Endothelial cell of umbilical vein (primary cell): ENCODE measurements at regions not wholly inside any gene's neighbourhood (a gene's known extent, or its start where the extent isn't known, plus 50 kb on each side); places are given as distances from the start of the nearest gene placed in this dataset. TPM values are rescaled to one million over a fixed set of nuclear protein-coding genes. Genes with fewer than 3 reads are reported as not detected.

Experiments
- BruUV-seq: library from RNA; stranded (reverse); fragments of 400-500 nt; replicated peaks from 2 replicates; lab custom pipeline; 2021; lab: Mats Ljungman, UMichigan
- CTCF ChIA-PET: fragments of 300-600, 350-600 bp; sonication (Branson Sonifier 250); formaldehyde crosslinking; loops from one replicate; lab custom pipeline; 2021; ENCODE audit warnings: antibody characterized with exemption, inconsistent platforms; lab: Charles Lee
- POLR2A ChIA-PET: fragments of 300-600, 350-600 bp; sonication (Branson Sonifier 250); formaldehyde crosslinking; loops from one replicate; lab custom pipeline; 2021; ENCODE audit warnings: antibody characterized with exemption, inconsistent platforms; lab: Charles Lee
- DNase-seq: peaks from one replicate; pipeline ENCODE4 v3.0.0-alpha.2; 2011; ENCODE audit warnings: low read depth, low spot score
- FAIRE-seq: peaks from 2 replicates; lab custom pipeline; 2011; peaks lifted over from hg19 to GRCh38; lab: Jason Lieb, UNC
- H2AFZ ChIP-seq: 2 replicates; pipeline ENCODE4 v1.6.0; 2012; ENCODE audit warnings: low read depth, low read length, control low read depth, inconsistent platforms
- H3K27ac ChIP-seq: 2 replicates; pipeline ENCODE4 v1.5.1; 2011; ENCODE audit warnings: low read depth, mild to moderate bottlenecking, control low read depth, low read length, moderate library complexity; ENCODE audit not compliant: insufficient read depth
- H3K27me3 ChIP-seq, 2 experiments: 2 replicates each; pipeline versions ENCODE4 v1.6.0 to v1.6.1; 2011; ENCODE audit warnings: low read length in 2 of 2, mixed read lengths in 1 of 2; ENCODE audit not compliant: control insufficient read depth in 2 of 2, insufficient read depth in 2 of 2
- H3K36me3 ChIP-seq, 2 experiments: 2 replicates in 1 of 2; 3 replicates in 1 of 2; pipeline ENCODE4 v1.5.1; 2011; ENCODE audit warnings: low read length in 2 of 2, mild to moderate bottlenecking in 1 of 2, moderate library complexity in 1 of 2; ENCODE audit not compliant: control insufficient read depth in 2 of 2, insufficient read depth in 2 of 2; ENCODE audit errors: extremely low read depth in 1 of 2
- H3K4me1 ChIP-seq: 3 replicates; pipeline ENCODE4 v1.5.1; 2011; ENCODE audit warnings: mild to moderate bottlenecking, low read length; ENCODE audit not compliant: control insufficient read depth, insufficient read depth; ENCODE audit errors: extremely low read depth
- H3K4me2 ChIP-seq: 2 replicates; pipeline ENCODE4 v1.6.1; 2011; ENCODE audit warnings: low read length, control low read depth, mixed read lengths; ENCODE audit not compliant: insufficient read depth
- H3K4me3 ChIP-seq, 3 experiments: fragments of 200-600 bp in 1 of 3; sonication (generic), shearing (Covaris generic) in 1 of 3; replicated peaks in 1 of 3; 2 replicates each; pipeline ENCODE4 v1.5.1; 2011 to 2016; ENCODE audit warnings: control low read depth in 3 of 3, low read length in 3 of 3, mild to moderate bottlenecking in 2 of 3, inconsistent platforms in 1 of 3, low read depth in 1 of 3, moderate library complexity in 1 of 3; ENCODE audit not compliant: insufficient read depth in 1 of 3
- H3K79me2 ChIP-seq: 2 replicates; pipeline ENCODE4 v1.6.0; 2012; ENCODE audit warnings: low read length, inconsistent platforms; ENCODE audit not compliant: control insufficient read depth, insufficient read depth
- H3K9ac ChIP-seq: replicated peaks from 2 replicates; pipeline ENCODE3; 2011; ENCODE audit warnings: low read length, control low read depth; ENCODE audit not compliant: insufficient read depth; ENCODE audit errors: extremely low read depth
- H3K9me1 ChIP-seq: replicated peaks from 3 replicates; pipeline ENCODE4 v1.6.0; 2011; ENCODE audit warnings: mild to moderate bottlenecking, low read length; ENCODE audit not compliant: control insufficient read depth, insufficient read depth; ENCODE audit errors: extremely low read depth
- H3K9me3 ChIP-seq: replicated peaks from 2 replicates; pipeline ENCODE4 v1.5.1; 2012; ENCODE audit warnings: low read length, inconsistent platforms; ENCODE audit not compliant: control insufficient read depth, insufficient read depth
- H4K20me1 ChIP-seq: replicated peaks from 2 replicates; pipeline ENCODE3; 2011; ENCODE audit warnings: mild to moderate bottlenecking, low read length; ENCODE audit not compliant: control insufficient read depth, insufficient read depth; ENCODE audit errors: extremely low read depth
- EZH2 ChIP-seq: IDR thresholded peaks from 2 replicates; pipeline ENCODE4 v1.6.1; 2012; ENCODE audit warnings: borderline replicate concordance, low read depth, mild to moderate bottlenecking, moderate library complexity, low read length, inconsistent platforms; ENCODE audit not compliant: severe bottlenecking
- FOS ChIP-seq: IDR thresholded peaks from 2 replicates; pipeline ENCODE4 v1.6.1; 2011; ENCODE audit warnings: mild to moderate bottlenecking, low read length, moderate library complexity, borderline replicate concordance; ENCODE audit not compliant: insufficient read depth
- GATA2 ChIP-seq: IDR thresholded peaks from 2 replicates; pipeline ENCODE4 v1.7.0; 2011; ENCODE audit warnings: low read depth, mild to moderate bottlenecking, moderate library complexity, mixed read lengths, low read length; ENCODE audit not compliant: insufficient read length, insufficient read depth
- JUN ChIP-seq: IDR thresholded peaks from 2 replicates; pipeline ENCODE4 v1.6.1; 2011; ENCODE audit warnings: borderline replicate concordance, low read depth; ENCODE audit not compliant: insufficient read length, insufficient read depth
- MYC ChIP-seq: IDR thresholded peaks from one replicate; pipeline ENCODE4 v1.6.1; 2011; ENCODE audit warnings: mild to moderate bottlenecking, low read depth, low read length
- POLR2A ChIP-seq: IDR thresholded peaks from 2 replicates; pipeline ENCODE4 v1.6.1; 2012; ENCODE audit warnings: low read depth, mild to moderate bottlenecking, control low read depth, low read length
- POLR2AphosphoS5 ChIP-seq: IDR thresholded peaks from 2 replicates; pipeline ENCODE4 v1.6.1; 2012; ENCODE audit warnings: low read depth, mild to moderate bottlenecking, control low read depth, low read length, moderate library complexity; ENCODE audit not compliant: insufficient read depth
- dilution Hi-C: fragments of 300-500 bp; cut with MboI; formaldehyde crosslinking; loops from one replicate; pipeline ENCODE4 v1.15.0; 2019; ENCODE audit warnings: low sequenced_read_pairs; ENCODE audit not compliant: extremely low pct_ligation_motif_present
- intact Hi-C: fragments of 100-400 bp; cut with micrococcal nuclease; formaldehyde crosslinking; loops from one replicate; pipeline ENCODE4 v1.10.0; 2022
- small RNA-seq: library from RNA; depleted of rRNA; stranded (forward); fragments of <200 nt; gene quantifications from one replicate; pipeline ENCODE3, GENCODE V24; 2012; ENCODE audit warnings: low replicate concordance, low read depth; ENCODE audit not compliant: insufficient read depth, insufficient read length
- TF ChIP-seq, protein P1 (sequence below), 2 donors: IDR thresholded peaks; 1 replicate in 1 of 2; 2 replicates in 1 of 2; pipeline ENCODE4 v1.5.1; 2011; ENCODE audit warnings: low read length in 2 of 2, mild to moderate bottlenecking in 2 of 2, moderate library complexity in 2 of 2, control low read depth in 1 of 2, inconsistent platforms in 1 of 2, low read depth in 1 of 2; ENCODE audit not compliant: insufficient read depth in 1 of 2; ENCODE audit errors: extremely low read depth in 1 of 2
- TF ChIP-seq, protein P2 (sequence below): IDR thresholded peaks from 2 replicates; pipeline ENCODE4 v1.6.1; 2011; ENCODE audit not compliant: insufficient read depth, insufficient read length

DNA sequence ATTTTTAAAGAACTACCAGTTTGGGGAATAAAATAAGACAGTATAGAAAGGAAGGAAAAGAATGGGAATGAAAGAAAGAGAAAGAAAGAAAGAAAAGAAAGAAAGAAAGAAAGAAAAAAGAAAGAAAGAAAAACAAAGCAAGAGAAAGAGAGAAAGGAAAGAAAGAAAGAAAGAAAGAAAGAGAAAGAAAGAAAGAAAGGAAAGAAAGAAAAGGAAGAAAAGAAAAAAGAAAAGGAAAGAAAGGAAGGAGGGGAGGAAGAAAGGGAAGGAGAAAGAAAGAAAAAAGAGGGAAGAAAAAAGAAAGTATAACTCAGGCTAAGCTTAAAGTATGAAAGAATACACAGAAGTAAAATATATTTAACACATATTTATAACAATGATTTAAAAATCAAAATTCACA, 51.0 kb upstream of the FGF10 start:
- ChIA-PET CTCF (no interaction called here), POLR2A (no interaction called here)
- dilution Hi-C loops (no loop called here), intact Hi-C loops (no loop called here)
- no peak overlapping the region for H2AFZ ChIP-seq
- DNase-seq (no peak), FAIRE-seq (no peak)
- H4K20me1 ChIP-seq, result no peaks in the 10 kb centered on the region
- no peaks in the 10 kb centered on the region for H3K36me3 ChIP-seq
- no peak overlapping the region for H3K27ac ChIP-seq
- no peak for TF ChIP-seq POLR2AphosphoS5
- no peak for TF ChIP-seq FOS
- TF ChIP-seq, protein P1, sequence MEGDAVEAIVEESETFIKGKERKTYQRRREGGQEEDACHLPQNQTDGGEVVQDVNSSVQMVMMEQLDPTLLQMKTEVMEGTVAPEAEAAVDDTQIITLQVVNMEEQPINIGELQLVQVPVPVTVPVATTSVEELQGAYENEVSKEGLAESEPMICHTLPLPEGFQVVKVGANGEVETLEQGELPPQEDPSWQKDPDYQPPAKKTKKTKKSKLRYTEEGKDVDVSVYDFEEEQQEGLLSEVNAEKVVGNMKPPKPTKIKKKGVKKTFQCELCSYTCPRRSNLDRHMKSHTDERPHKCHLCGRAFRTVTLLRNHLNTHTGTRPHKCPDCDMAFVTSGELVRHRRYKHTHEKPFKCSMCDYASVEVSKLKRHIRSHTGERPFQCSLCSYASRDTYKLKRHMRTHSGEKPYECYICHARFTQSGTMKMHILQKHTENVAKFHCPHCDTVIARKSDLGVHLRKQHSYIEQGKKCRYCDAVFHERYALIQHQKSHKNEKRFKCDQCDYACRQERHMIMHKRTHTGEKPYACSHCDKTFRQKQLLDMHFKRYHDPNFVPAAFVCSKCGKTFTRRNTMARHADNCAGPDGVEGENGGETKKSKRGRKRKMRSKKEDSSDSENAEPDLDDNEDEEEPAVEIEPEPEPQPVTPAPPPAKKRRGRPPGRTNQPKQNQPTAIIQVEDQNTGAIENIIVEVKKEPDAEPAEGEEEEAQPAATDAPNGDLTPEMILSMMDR (IDR thresholded peaks at IDR 0.05; ENCODE audit: extremely low read depth in 1 of 2, insufficient read depth in 1 of 2, low read depth in 1 of 2, low read length in 2 of 2), result no peak
- TF ChIP-seq EZH2, result no peak
- TF ChIP-seq MYC, result no peak
- TF ChIP-seq JUN, result no peak
- TF ChIP-seq, protein P2, sequence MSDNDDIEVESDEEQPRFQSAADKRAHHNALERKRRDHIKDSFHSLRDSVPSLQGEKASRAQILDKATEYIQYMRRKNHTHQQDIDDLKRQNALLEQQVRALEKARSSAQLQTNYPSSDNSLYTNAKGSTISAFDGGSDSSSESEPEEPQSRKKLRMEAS, result no peak
- no peak for TF ChIP-seq POLR2A
- no peak for TF ChIP-seq GATA2
- H3K9me3 ChIP-seq, result no peaks in the 10 kb centered on the region
- H3K27me3 ChIP-seq, result no peaks in the 10 kb centered on the region
- no peaks in the 10 kb centered on the region for H3K4me1 ChIP-seq
- no peaks in the 10 kb centered on the region for H3K9me1 ChIP-seq
- no peak overlapping the region for H3K4me3 ChIP-seq
- H3K9ac ChIP-seq, result no peak overlapping the region
- no TSS peak for BruUV-seq
- H3K79me2 ChIP-seq, result no peaks in the 10 kb centered on the region
- H3K4me2 ChIP-seq, result no peak overlapping the region

Small RNA genes lying in the stretch of these regions (small RNA-seq; reads per million reads assigned to genes)
- gene RN7SL383P, result not detected
